ENCODE measurements at regions not wholly inside any gene's neighbourhood (a gene's known extent, or its start where the extent isn't known, plus 50 kb on each side); places are given as distances from the start of the nearest gene placed in this dataset.

GRCh38 chr13:109995578-109995977 lies 209.2 kb upstream of the IRS2 start:
- 93 to 100% methylated on average over 2 of the region's 2 CpGs for WGBS, 2 donors
- no peak for TF ChIP-seq POLR2AphosphoS5 (IDR thresholded peaks at IDR 0.05)
- no peak for TF ChIP-seq POLR2A (IDR thresholded peaks at IDR 0.05)
- no peak for TF ChIP-seq CTCF (IDR thresholded peaks at IDR 0.05)
- TF ChIP-seq EP300 (IDR thresholded peaks at IDR 0.05) = no peak
- H3K4me1 ChIP-seq = no peaks in the 10 kb centered on the region
- H3K36me3 ChIP-seq = no peaks in the 10 kb centered on the region
- H3K9me3 ChIP-seq = no peaks in the 10 kb centered on the region
- no peak overlapping the region for H3K27ac ChIP-seq
- no peak for DNase-seq
- H3K4me3 ChIP-seq = no peak overlapping the region
- no peak for ATAC-seq (ENCODE audit: low FRiP score in 2 of 2)
- H3K27me3 ChIP-seq = no peaks in the 10 kb centered on the region

- H3K27ac ChIP-seq = no peak overlapping the region
- H3K27me3 ChIP-seq = no peaks in the 10 kb centered on the region
- no peaks in the 10 kb centered on the region for H3K9me3 ChIP-seq
- WGBS, 2 donors = 79% methylated on average over 6 of the region's 6 CpGs
- no peak for TF ChIP-seq CTCF (IDR thresholded peaks at IDR 0.05)
- no peak for TF ChIP-seq POLR2A (IDR thresholded peaks at IDR 0.05)
- no peak for TF ChIP-seq POLR2AphosphoS5 (IDR thresholded peaks at IDR 0.05)
- no peak for TF ChIP-seq EP300 (IDR thresholded peaks at IDR 0.05)
- H3K36me3 ChIP-seq = no peaks in the 10 kb centered on the region
- ATAC-seq (ENCODE audit: low FRiP score in 2 of 2) (no peak), DNase-seq (no peak)
- H3K4me1 ChIP-seq = no peaks in the 10 kb centered on the region
- no peak overlapping the region for H3K4me3 ChIP-seq
These were observed 203.9 kb upstream of the IRS2 start for GRCh38 chr13:109990296-109990695.

GRCh38 chr13:109989686-109990085 lies 203.3 kb upstream of the IRS2 start:
- Histone ChIP-seq H3K27me3 (no peaks in the 10 kb centered on the region), H3K36me3 (no peaks in the 10 kb centered on the region), H3K9me3 (no peaks in the 10 kb centered on the region), H3K4me3 (no peak overlapping the region), H3K4me1 (no peaks in the 10 kb centered on the region), H3K27ac (no peak overlapping the region)
- no peak for TF ChIP-seq CTCF (IDR thresholded peaks at IDR 0.05)
- TF ChIP-seq POLR2AphosphoS5 (IDR thresholded peaks at IDR 0.05) = no peak
- TF ChIP-seq EP300 (IDR thresholded peaks at IDR 0.05) = no peak
- WGBS, 2 donors = 91 to 93% methylated on average over 3 of the region's 3 CpGs
- ATAC-seq (ENCODE audit: low FRiP score in 2 of 2) (no peak), DNase-seq (no peak)

GRCh38 chr13:109989155-109989554 lies 202.8 kb upstream of the IRS2 start:
- no peak for ATAC-seq (ENCODE audit: low FRiP score in 2 of 2)
- 78 to 90% methylated on average over 4 of the region's 4 CpGs for WGBS, 2 donors
- H3K4me3 ChIP-seq = no peak overlapping the region

More at GRCh38 chr13:109989155-109989554, 202.8 kb upstream of the IRS2 start:
- Histone ChIP-seq H3K27ac (no peak overlapping the region), H3K9me3 (no peaks in the 10 kb centered on the region), H3K36me3 (no peaks in the 10 kb centered on the region), H3K27me3 (no peaks in the 10 kb centered on the region), H3K4me1 (no peaks in the 10 kb centered on the region)
- TF ChIP-seq EP300 (IDR thresholded peaks at IDR 0.05) (no peak), POLR2A (IDR thresholded peaks at IDR 0.05) (no peak), CTCF (IDR thresholded peaks at IDR 0.05) (no peak), POLR2AphosphoS5 (IDR thresholded peaks at IDR 0.05) (no peak)
- no peak for DNase-seq
